Neural progenitor cell (in vitro differentiated cells): ENCODE measurements at regions not wholly inside any gene's neighbourhood (a gene's known extent, or its start where the extent isn't known, plus 50 kb on each side); places are given as distances from the start of the nearest gene placed in this dataset.

ENCODE experiments used
- DNase-seq: peaks from one replicate; pipeline ENCODE4 v3.0.0-alpha.2; 2016; ENCODE audit warnings: low spot score
- H2AFZ ChIP-seq: fragments of 200-600 bp; sonication (generic); replicated peaks from 2 replicates; pipeline ENCODE4 v1.6.1; 2016; ENCODE audit warnings: antibody characterized with exemption
- H3F3A ChIP-seq: fragments of 200-600 bp; sonication (generic); 2 replicates; pipeline ENCODE4 v1.6.1; 2016; ENCODE audit warnings: antibody characterized with exemption, low read depth
- H3K27ac ChIP-seq: fragments of 200-600 bp; sonication (generic); 2 replicates; pipeline ENCODE4 v1.5.1; 2016; ENCODE audit warnings: mild to moderate bottlenecking
- H3K27me3 ChIP-seq: fragments of 200-600 bp; sonication (generic); 2 replicates; pipeline ENCODE4 v1.6.1; 2016; ENCODE audit warnings: mild to moderate bottlenecking, moderate library complexity
- H3K36me3 ChIP-seq: fragments of 200-600 bp; sonication (generic); 2 replicates; pipeline ENCODE4 v1.5.1; 2016
- H3K4me1 ChIP-seq: fragments of 200-600 bp; sonication (generic); 2 replicates; pipeline ENCODE4 v1.6.1; 2016; ENCODE audit warnings: mixed run types
- H3K4me2 ChIP-seq: fragments of 200-600 bp; sonication (generic); 2 replicates; pipeline ENCODE4 v1.6.1; 2016
- H3K4me3 ChIP-seq: fragments of 200-600 bp; sonication (generic); 2 replicates; pipeline ENCODE4 v1.5.1; 2016
- H3K79me2 ChIP-seq: fragments of 200-600 bp; sonication (generic); 2 replicates; pipeline ENCODE4 v1.6.1; 2016; ENCODE audit warnings: low read depth
- H3K9ac ChIP-seq: fragments of 200-600 bp; sonication (generic); 2 replicates; pipeline ENCODE4 v1.6.1; 2016
- H3K9me3 ChIP-seq: fragments of 200-600 bp; sonication (generic); 2 replicates; pipeline ENCODE4 v1.5.1; 2016; ENCODE audit warnings: low read depth
- H4K20me1 ChIP-seq: fragments of 200-600 bp; sonication (generic); 2 replicates; pipeline ENCODE4 v1.6.1; 2016; ENCODE audit warnings: low read depth
- H3K27ac Mint-ChIP-seq: 3 replicates; pipeline ENCODE4 v1.8.0; 2021; ENCODE audit warnings: mixed read lengths
- H3K27me3 Mint-ChIP-seq: 2 replicates; pipeline ENCODE4 v1.8.0; 2022; ENCODE audit warnings: low read depth, mild to moderate bottlenecking, inconsistent platforms, moderate library complexity, mixed read lengths; ENCODE audit not compliant: insufficient read depth
- H3K36me3 Mint-ChIP-seq: 3 replicates; pipeline ENCODE4 v1.8.0; 2021; ENCODE audit warnings: mixed read lengths
- H3K4me1 Mint-ChIP-seq: 3 replicates; pipeline ENCODE4 v1.8.0; 2021; ENCODE audit warnings: mixed read lengths
- H3K4me3 Mint-ChIP-seq: 3 replicates; pipeline ENCODE4 v1.8.0; 2021; ENCODE audit warnings: mild to moderate bottlenecking, moderate library complexity, mixed read lengths
- H3K9me3 Mint-ChIP-seq: 3 replicates; pipeline ENCODE4 v1.8.0; 2020; ENCODE audit warnings: mixed read lengths
- EZH2 ChIP-seq: fragments of 200-600 bp; sonication (generic); IDR thresholded peaks from 2 replicates; pipeline ENCODE4 v1.6.1; 2017; ENCODE audit warnings: antibody characterized with exemption, mild to moderate bottlenecking, moderate library complexity
- EZH2phosphoT487 ChIP-seq: fragments of 200-600 bp; sonication (generic); IDR thresholded peaks from 2 replicates; pipeline ENCODE4 v1.6.1; 2017; ENCODE audit warnings: antibody characterized with exemption
- TF ChIP-seq, protein P1 (sequence below): fragments of 200-600 bp; sonication (generic); IDR thresholded peaks from 2 replicates; pipeline ENCODE4 v1.5.1; 2017; ENCODE audit warnings: antibody characterized with exemption, mild to moderate bottlenecking

DNA sequence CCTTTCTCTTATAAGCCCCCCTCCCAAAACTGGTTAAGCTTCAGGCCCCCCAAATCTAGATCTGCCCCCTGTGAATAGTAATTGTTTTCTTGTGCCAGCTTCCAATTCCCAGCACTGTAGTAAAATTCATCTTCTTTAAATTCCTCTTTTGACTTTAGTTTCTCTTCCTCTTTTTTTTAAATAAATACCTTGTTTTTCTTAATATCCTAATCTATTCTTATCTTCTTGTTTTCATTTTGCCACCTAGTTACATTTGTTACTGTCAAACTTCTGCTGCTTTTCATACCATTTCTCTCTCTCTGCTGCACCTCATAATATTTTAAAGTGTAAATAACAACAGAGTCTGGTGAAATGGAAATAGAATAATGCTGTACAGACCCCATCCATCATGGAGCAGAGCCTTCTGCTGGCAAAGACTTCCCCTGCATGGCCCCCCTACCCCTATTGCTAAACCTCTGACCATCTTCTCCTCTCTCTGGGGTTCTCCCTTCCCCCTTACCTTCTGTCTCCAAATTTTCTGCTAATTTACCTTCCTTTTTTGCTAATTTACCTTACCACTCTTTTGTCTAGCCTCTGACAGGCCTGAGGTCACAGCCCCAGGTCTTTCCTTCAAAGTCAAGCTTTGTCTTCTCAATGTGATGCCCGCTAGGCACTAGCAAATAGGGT, 94.9 kb upstream of the PAPOLG start:
- Mint-ChIP-seq H3K27ac (no peak overlapping the region), H3K27me3 (peaks cover 4% of the 10 kb centered on the region), H3K4me1 (no peaks in the 10 kb centered on the region), H3K9me3 (peaks cover 3% of the 10 kb centered on the region), H3K36me3 (no peaks in the 10 kb centered on the region), H3K4me3 (no peak overlapping the region)
- no peak for DNase-seq
- H3K4me2 ChIP-seq: no peak overlapping the region
- no peaks in the 10 kb centered on the region for H3K27me3 ChIP-seq
- no peaks in the 10 kb centered on the region for H3K4me1 ChIP-seq
- H4K20me1 ChIP-seq: no peaks in the 10 kb centered on the region
- H3K9ac ChIP-seq: no peak overlapping the region
- no peaks in the 10 kb centered on the region for H3K36me3 ChIP-seq
- no peaks in the 10 kb centered on the region for H3K79me2 ChIP-seq
- H3K4me3 ChIP-seq: no peak overlapping the region
- no peaks in the 10 kb centered on the region for H3F3A ChIP-seq
- H3K9me3 ChIP-seq: no peaks in the 10 kb centered on the region
- TF ChIP-seq, protein P1, sequence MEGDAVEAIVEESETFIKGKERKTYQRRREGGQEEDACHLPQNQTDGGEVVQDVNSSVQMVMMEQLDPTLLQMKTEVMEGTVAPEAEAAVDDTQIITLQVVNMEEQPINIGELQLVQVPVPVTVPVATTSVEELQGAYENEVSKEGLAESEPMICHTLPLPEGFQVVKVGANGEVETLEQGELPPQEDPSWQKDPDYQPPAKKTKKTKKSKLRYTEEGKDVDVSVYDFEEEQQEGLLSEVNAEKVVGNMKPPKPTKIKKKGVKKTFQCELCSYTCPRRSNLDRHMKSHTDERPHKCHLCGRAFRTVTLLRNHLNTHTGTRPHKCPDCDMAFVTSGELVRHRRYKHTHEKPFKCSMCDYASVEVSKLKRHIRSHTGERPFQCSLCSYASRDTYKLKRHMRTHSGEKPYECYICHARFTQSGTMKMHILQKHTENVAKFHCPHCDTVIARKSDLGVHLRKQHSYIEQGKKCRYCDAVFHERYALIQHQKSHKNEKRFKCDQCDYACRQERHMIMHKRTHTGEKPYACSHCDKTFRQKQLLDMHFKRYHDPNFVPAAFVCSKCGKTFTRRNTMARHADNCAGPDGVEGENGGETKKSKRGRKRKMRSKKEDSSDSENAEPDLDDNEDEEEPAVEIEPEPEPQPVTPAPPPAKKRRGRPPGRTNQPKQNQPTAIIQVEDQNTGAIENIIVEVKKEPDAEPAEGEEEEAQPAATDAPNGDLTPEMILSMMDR: no peak
- TF ChIP-seq EZH2phosphoT487 (no peak), EZH2 (no peak)
- no peak overlapping the region for H3K27ac ChIP-seq
- H2AFZ ChIP-seq: no peak overlapping the region

DNA sequence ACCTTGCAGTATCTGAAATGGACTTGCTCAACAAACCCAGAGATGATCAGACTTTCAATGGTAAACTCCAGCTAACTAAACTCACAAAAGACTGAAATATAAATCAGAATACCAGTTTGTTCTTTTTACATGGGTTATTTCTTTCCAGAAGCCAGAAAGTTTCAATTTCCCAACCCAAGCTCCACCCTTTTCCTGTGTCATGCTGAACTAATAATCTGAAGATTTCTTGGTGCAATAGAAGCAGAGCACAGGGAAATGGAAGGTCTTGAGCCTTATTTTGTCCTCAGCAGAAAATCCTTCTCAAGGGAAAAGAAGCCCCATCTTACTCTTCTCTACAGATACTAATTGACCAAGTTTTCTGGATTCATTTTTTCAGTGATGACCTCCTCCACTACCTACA, 93.3 kb upstream of the PAPOLG start:
- H3K27me3 Mint-ChIP-seq: peaks cover 4% of the 10 kb centered on the region
- Histone ChIP-seq H3K4me2 (no peak overlapping the region), H2AFZ (no peak overlapping the region), H3K27ac (no peak overlapping the region), H3F3A (no peaks in the 10 kb centered on the region), H4K20me1 (no peaks in the 10 kb centered on the region), H3K79me2 (no peaks in the 10 kb centered on the region), H3K9me3 (no peaks in the 10 kb centered on the region), H3K4me1 (no peaks in the 10 kb centered on the region), H3K36me3 (no peaks in the 10 kb centered on the region), H3K4me3 (no peak overlapping the region), H3K27me3 (no peaks in the 10 kb centered on the region), H3K9ac (no peak overlapping the region)
- no peaks in the 10 kb centered on the region for H3K4me1 Mint-ChIP-seq
- no peaks in the 10 kb centered on the region for H3K36me3 Mint-ChIP-seq
- no peak for TF ChIP-seq EZH2
- TF ChIP-seq EZH2phosphoT487: no peak
- TF ChIP-seq, protein P1: no peak
- H3K4me3 Mint-ChIP-seq: no peak overlapping the region
- H3K9me3 Mint-ChIP-seq: peaks cover 3% of the 10 kb centered on the region
- no peak for DNase-seq
- no peak overlapping the region for H3K27ac Mint-ChIP-seq

DNA sequence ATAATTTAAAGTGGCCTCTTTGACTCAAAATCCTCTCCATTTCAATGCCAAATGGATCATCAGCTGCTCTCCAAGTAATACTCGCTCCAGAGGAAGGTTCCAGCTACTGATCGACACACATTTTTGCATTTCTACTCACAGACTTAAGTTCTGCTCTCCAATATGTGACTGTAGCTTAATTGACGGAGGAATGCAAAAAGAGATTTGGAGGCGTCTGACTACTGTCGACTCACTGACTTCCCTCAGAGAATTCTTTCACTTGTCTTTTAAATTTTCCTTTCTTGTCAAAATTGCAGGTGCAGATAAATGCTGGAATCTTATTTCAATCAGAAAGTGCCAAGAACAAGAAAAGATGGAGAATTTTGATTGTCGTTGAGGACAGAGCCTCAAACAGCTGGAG, 84.1 kb upstream of the PAPOLG start:
- H3K4me2 ChIP-seq: no peak overlapping the region
- H3K27me3 ChIP-seq: no peaks in the 10 kb centered on the region
- no peak overlapping the region for H3K27ac Mint-ChIP-seq
- H3K27me3 Mint-ChIP-seq: peaks cover 3% of the 10 kb centered on the region
- H3K79me2 ChIP-seq: no peaks in the 10 kb centered on the region
- peaks cover 3% of the 10 kb centered on the region for H3F3A ChIP-seq
- no peaks in the 10 kb centered on the region for H4K20me1 ChIP-seq
- H3K4me1 ChIP-seq: no peaks in the 10 kb centered on the region
- no peak overlapping the region for H3K27ac ChIP-seq
- peaks cover 4% of the 10 kb centered on the region for H3K4me1 Mint-ChIP-seq
- H3K36me3 Mint-ChIP-seq: no peaks in the 10 kb centered on the region
- no peak overlapping the region for H2AFZ ChIP-seq
- H3K9me3 ChIP-seq: no peaks in the 10 kb centered on the region
- H3K36me3 ChIP-seq: no peaks in the 10 kb centered on the region
- no peak for DNase-seq
- no peak overlapping the region for H3K4me3 ChIP-seq
- TF ChIP-seq EZH2phosphoT487 (no peak), EZH2 (no peak)
- TF ChIP-seq, protein P1: no peak
- H3K4me3 Mint-ChIP-seq: no peak overlapping the region
- H3K9ac ChIP-seq: no peak overlapping the region
- no peaks in the 10 kb centered on the region for H3K9me3 Mint-ChIP-seq
